ENCODE measurements at regions not wholly inside any gene's neighbourhood (a gene's known extent, or its start where the extent isn't known, plus 50 kb on each side); places are given as distances from the start of the nearest gene placed in this dataset.

GRCh38 chr4:95949808-95950207 lies 109.9 kb downstream of the PDHA2 start:
- TF ChIP-seq, protein P1, sequence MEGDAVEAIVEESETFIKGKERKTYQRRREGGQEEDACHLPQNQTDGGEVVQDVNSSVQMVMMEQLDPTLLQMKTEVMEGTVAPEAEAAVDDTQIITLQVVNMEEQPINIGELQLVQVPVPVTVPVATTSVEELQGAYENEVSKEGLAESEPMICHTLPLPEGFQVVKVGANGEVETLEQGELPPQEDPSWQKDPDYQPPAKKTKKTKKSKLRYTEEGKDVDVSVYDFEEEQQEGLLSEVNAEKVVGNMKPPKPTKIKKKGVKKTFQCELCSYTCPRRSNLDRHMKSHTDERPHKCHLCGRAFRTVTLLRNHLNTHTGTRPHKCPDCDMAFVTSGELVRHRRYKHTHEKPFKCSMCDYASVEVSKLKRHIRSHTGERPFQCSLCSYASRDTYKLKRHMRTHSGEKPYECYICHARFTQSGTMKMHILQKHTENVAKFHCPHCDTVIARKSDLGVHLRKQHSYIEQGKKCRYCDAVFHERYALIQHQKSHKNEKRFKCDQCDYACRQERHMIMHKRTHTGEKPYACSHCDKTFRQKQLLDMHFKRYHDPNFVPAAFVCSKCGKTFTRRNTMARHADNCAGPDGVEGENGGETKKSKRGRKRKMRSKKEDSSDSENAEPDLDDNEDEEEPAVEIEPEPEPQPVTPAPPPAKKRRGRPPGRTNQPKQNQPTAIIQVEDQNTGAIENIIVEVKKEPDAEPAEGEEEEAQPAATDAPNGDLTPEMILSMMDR (IDR thresholded peaks at IDR 0.05; ENCODE audit: low read depth, low read length, missing input control), result no peak
- no peak for TF ChIP-seq REST (IDR thresholded peaks at IDR 0.05)
- TF ChIP-seq RAD21 (IDR thresholded peaks at IDR 0.05), result no peak
- TF ChIP-seq ATF3 (IDR thresholded peaks at IDR 0.05), result no peak
- TF ChIP-seq, protein P2, sequence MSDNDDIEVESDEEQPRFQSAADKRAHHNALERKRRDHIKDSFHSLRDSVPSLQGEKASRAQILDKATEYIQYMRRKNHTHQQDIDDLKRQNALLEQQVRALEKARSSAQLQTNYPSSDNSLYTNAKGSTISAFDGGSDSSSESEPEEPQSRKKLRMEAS (IDR thresholded peaks at IDR 0.05), result no peak
- no peak for TF ChIP-seq EGR1 (IDR thresholded peaks at IDR 0.05; ENCODE audit: low read depth in 2 of 2)

All from liver (tissue), 3 donors.